Stimulated activated CD8-positive, alpha-beta memory T cell treated with anti-CD3 and anti-CD28 coated beads, Interleukin-15, amount 100 ng/mL, for 24 hours (primary cell): ENCODE measurements at regions not wholly inside any gene's neighbourhood (a gene's known extent, or its start where the extent isn't known, plus 50 kb on each side); places are given as distances from the start of the nearest gene placed in this dataset.
"Not testable (repeated sequence)": the region's sequence is repeated elsewhere in the genome, so short reads cannot be mapped to it uniquely, and the experiment has no call there.

ENCODE experiments used
- DNase-seq: peaks from one replicate; pipeline ENCODE4 v3.0.0-alpha.2; 2020; ENCODE audit warnings: low read depth

DNA sequence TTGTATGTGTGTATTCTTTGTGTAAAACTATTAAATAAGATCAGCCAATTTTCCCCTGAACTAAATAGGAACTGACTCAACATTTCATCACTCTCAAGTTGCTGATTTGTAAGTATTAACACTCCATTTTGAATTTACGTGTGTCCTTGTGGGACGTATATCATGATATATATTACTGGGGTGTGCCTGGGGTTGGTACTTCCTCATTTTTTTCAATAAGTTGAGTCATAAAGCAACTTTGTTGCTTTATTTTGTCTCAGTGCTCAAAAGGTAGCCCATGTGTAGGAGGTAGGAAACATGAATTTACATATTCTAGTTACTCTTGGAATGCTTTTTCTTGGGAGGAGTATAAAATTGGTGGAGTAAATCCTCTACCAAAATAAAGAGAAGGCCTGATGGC lies 193.9 kb upstream of the RAG2 start:
- DNase-seq: no peak

DNA sequence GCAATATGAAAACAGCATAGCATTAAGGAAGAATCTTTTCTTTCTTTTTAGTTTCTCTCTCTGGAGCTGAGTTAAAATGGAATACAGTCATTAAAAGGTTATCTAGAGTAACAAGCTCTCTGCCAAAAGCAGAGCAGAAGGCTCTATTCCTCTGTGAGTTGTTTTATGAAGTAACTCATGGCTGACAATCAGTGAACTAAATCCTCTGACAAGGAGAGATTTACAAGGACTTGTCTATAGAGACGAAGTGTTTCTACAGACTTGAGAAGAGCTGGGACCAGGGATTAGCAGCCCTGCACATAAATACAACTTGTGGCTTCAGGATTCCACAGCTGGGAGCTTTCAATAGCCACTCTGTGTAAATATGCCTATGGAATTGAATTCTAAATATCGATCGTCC lies 192.5 kb upstream of the RAG2 start:
- no peak for DNase-seq

DNA sequence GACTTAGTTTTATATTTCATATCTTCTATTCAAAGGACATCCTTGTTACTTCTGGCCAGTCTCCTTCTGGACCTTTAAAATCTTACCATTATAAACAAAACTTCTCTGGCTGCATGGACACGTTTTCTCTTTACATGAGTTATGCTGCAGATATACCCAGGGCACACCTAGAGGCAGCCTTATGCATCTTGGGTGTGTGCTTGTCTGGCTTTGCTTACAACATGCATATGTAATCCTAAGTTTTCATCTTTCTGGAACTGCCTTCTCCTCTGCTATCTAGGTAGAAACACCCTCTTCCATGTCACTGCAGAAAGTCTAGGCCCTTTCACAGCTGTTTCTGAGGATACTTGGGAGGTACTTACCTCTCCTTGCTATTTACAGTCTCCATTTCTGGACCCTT lies 185.8 kb upstream of the RAG2 start:
- no peak for DNase-seq

DNA sequence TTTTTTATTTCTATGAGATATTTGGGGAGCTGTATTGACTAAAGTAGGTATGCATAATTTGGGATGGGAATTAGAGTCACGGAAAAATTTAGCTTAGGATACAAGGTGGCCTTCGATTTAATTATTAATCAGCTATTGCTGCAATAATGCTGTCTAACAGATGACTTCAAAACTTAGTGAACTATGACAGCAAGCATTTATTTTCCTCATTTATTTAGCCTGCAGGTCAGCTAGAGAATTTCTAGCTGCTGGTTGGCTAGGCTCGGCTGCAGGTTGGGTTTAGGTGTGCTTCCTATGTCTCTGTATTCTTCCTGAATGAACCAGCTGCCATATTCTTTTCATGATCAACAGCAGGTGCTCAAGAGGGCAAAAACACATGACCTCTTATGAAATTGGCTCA lies 181.8 kb upstream of the RAG2 start:
- DNase-seq: no peak

DNA sequence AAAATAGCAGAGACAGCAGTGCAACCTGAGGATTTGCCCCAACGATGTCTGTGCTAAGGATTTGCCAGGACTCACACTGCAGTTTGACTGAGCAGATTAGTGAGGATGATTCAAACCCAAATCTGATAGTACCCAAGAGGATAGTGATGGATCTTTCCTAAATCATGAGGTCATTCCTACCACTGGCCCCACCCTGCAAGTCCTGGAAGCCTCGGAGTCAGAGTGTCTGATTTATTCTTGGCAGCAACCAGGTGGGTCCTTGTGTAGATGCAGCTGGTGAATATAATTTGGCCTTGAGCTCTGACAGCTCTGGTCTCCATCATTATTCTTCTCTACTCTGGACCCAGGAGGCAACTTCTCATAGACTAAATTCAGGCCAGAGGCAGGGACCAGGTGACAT lies 179.3 kb upstream of the RAG2 start:
- DNase-seq: no peak

DNA sequence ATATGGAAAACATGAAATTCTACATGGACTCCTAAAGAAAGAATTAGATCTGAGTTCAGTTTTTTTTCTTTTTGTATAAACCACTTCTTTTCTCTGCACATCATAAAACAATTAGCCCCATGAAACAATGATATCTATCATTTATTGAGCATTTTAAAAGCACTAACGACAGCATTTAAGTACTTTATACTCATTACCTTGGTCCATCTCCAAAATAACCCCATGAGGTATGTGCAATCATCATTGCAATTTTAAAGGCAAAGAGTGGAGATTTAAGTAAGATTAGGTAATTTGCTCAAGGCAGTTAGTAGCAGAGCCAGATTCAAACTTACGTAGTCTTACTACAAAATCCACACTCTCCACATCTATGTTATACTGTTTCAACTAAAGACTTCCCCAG lies 177.7 kb upstream of the RAG2 start:
- no peak for DNase-seq

DNA sequence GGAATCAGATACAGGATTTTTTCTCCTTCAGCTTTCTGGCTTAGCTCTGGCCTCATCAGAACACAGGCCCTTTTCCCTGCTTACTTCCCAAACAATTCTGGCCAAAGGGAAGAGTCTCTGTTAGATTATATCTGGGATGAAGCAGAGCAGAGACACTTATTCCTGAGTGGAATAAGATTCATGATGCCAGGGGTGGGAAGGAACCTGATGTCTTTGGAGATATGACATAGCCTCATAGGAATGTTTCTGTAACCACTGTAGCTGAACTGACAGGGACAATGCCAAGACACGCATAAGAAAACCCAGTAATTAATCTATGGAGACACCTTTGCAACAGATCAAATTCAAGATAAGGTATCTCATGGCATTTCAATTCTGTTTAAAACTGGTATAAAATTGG lies 177.1 kb upstream of the RAG2 start:
- no peak for DNase-seq

DNA sequence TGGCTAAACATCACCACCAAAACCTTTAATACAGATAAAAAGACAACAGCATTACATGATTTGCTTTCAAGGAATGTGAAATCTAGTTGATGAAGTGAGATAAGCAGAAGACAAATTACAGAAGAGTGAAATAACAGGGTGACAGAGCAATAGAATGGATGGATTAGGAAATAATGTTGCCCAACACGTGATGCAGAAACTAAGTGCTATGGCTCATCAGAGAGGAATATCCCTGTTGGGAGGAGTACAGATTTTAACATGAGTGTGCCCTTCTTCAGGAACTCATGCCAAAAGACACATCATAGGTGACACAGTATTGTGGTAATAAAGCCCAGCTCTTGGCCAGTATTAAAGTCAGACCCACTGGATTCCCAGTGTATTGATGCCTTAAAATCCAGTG lies 176.6 kb upstream of the RAG2 start:
- DNase-seq: no peak

DNA sequence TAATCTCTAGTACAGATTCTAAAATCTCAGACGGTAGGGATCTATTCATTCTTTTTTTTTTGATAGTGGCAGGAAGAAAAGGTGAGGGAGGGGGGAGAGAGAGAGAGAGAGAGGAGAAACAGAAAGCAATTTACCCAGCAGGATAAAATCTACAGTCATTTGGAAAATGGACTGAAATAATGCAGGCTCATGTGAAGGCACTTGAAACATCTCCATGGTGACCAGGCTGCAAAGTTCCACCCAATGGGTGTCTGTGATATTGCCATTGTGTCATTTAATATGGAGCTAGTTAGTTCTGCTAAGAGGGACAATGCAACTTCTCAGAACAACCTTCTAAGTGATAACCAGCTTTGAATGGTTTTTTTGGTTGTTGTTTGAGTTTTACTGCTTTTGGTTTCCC lies 165.2 kb upstream of the RAG2 start:
- DNase-seq: no peak

DNA sequence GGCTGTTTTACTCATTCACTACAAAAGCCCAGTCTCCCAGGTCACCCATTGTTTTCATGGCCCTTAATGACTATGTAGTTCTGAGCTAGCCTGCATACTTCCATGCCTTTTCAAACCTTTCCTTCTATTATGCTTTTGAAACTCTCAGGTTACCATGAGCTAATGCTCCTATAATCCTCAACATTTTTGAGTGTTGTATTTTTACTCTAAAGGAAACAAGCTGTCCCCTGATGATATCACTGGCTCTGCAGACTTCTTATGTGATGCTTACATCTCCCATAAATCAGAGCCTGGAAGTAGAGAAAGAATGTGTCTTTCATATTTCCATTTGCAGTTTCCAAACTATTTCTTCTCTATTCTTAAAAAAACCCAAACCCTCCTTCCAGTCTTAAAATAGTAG lies 159.0 kb upstream of the RAG2 start:
- DNase-seq: no peak

DNA sequence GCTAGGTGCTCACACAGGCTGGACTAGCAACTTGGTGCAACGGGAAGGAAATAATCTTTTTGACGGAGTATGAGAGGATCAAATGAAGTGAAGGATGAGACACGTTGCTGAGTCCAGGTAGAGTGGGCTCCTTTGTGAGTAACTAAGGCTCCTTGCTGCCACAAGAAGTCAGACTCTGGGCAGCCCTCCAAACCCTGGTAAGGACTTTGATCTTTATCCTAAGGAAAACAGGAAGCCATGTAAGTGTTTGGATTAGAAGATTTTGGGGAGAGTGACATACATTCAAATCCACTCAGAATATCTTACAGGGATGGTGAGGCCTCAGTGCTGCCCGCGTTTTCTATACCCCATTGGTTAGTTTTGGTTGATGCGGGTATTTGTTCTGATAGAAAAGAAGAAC lies 155.9 kb upstream of the RAG2 start:
- DNase-seq: no peak

DNA sequence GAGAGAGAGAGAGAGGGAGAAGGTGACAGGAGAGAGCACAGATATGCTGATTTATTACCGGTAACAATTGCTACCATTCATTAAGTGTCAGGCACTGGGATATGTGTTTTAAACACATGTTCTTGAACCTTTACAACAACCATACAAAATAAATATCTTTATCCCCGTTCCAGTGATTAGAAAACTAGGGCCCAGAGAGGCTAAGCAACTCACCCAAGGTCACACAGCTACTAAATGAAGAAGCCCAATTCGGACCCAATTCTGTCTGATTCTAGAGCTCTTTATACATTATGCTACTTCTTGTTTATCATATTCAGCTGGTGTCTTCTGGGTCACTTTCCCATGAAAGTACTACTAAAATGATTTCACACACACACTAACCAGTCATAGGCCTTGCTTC lies 154.0 kb upstream of the RAG2 start:
- DNase-seq: no peak

DNA sequence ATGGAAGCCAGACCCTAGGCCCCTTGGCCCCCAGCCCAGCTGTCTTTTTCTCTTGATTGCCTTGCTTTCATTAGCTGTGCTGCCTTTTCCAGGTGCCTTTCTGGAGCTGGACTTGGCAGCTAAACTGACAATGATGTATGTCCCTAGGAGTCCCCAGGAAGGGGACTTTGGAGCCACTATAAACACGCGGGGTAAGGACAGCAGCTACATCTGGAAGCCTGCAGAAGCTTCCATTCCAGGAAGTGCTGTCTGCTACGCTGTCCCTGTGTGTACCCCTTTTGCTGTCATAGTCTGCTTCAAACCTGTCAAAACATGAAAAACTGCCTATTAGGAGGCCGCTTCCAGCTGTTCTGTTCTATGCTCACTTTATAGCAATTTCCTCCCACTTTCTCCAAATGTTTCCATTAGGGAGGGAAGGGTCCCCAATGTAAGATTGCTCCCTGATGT lies 153.3 kb upstream of the RAG2 start:
- no peak for DNase-seq

DNA sequence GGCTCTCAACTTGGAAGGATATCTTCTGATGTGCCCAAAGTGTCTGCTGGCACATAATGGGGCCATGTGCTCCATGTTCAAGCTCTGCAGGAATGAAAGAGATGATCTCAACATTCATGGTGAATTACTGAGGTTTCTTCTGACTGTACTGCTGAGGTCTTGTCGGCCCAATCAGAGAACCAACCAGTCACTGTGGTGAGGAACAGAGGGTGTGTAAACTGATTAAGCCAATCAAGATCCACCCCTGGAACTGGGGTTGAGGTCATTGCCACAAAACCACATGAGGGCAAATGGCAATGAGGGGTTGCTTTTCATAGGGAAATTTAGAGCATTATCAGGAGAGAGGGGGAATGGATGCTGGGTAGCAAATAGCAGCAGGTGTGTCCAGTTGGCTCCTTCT lies 152.3 kb upstream of the RAG2 start:
- DNase-seq: no peak

DNA sequence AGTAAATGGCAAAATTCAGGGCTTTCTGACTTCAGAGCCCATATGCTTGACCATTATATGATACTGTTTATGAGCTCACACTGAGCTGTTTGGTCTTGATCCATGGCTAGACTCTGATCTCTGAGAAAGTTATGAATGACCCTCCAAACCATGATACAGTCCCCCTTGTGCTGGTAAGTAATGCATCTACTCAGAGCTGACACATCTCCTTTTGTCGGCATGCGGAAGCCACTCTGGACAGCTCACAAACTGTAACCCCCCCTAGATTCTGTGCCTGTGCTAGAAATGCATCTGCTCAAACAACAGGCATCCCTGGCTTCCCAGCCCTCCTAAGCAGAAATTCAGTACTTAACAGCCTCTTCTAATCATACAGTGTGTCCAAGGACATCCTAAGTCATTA lies 150.8 kb upstream of the RAG2 start:
- DNase-seq: no peak

DNA sequence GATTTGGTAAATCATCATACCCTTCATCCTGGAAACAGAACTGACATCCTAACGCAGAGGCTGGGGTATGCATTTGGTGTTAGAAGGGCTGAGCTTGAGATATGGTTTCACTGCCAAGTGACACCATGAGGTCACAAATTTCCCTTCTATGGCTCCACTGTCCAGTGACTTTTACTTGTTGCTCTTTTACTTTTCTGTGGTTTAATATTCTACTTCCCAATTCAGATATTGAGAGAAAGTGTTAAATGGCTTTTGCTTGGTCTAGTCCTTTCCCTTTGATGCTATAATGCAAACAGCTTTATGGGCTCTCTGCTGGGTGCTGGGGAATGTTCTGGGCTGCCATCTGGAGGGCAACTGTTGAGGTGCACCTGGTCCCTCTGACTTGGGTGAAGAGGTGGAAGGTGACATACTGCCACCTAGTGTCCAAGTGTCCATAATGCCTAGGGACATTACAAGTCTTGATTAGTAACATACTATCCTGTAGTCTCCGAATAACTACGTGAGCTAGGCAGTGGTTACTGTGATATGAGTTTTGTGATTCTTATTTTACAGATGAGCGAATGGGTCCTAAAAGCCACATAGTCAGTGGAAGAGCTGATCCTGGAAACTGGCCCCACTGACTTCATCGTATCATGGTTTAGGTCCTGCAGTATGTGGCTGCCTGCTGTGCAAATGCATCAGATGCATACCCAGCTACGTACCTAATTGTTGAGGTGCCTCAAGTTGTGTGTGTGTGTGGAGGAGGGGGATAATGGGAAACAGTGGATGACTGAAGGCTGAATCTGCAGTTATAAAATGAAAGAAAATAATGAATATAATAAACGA lies 149.1 kb upstream of the RAG2 start:
- DNase-seq: peak; percentile 48

DNA sequence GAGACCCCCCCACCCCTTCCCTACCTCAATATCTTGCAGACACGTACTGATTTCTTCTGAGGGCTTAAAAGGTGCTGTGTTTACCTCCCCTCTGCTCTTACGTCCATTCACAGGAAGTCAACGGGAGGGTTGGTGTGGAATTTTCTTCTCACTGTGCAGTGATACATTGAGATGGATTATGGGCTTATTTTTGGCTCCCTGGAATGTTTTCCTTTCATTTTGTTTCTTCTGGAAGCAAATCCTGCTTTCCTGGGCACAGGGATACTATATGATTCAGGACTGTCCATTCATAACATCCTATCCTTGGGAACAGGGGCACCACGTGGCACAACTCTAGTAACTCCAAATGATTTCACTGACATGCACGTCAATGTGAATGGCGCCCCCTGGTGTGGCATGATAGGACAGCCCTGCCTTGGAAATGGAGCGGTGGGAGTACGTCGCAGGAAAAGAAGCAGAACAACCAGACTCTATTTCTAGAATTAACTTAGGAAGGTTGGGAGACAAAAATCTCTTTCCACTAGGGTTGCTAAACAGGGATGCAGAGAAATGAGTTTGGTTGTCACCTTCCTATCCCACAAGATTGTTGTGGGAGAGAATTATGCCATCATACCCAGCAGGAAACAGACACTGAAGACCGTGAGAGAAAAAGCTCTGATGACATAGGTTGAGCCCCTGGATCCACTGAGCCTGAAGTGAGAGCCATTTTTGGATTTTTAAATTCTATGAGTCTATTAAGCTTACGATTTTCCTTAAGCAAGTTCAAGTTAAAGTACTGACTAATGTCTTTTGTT lies 146.5 kb upstream of the RAG2 start:
- peak; percentile 29 for DNase-seq

DNA sequence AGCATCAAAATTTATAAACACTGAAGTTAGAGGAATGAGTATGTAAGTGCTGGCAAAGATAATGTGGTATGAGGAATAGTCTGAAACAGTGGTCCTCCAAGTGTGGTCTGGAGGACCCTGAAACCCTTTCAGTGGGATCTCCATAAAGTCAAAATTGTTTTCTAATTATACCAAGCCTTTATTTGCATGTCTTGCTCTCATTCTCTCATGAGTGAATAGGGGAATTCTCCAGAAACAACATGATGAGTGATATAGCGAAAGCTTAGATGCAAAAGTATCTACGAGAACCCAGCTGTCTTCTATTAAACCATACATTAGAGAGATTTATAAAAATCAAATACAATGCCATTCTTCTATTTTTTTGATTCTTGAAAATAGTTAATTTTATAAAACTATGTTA lies 145.0 kb upstream of the RAG2 start:
- DNase-seq: no peak

DNA sequence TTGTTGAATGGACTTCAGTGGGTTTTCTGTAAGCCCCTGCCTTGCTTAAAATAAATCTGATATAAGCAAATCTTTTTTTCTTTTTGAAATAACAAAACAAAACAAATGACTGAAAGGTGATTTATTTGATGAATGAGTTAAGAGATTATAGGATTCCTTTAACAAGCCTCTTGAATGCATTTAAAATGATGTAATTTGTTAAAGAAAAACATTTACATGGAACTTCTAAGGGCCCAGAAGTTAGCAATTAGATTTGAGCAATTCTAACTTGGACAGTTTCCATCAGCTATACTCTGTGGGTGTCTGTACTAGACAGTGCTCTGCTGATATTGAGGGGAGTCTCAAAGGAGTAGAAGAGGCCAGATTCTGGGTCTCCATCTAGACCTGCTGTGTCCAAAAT lies 143.5 kb upstream of the RAG2 start:
- DNase-seq: no peak

DNA sequence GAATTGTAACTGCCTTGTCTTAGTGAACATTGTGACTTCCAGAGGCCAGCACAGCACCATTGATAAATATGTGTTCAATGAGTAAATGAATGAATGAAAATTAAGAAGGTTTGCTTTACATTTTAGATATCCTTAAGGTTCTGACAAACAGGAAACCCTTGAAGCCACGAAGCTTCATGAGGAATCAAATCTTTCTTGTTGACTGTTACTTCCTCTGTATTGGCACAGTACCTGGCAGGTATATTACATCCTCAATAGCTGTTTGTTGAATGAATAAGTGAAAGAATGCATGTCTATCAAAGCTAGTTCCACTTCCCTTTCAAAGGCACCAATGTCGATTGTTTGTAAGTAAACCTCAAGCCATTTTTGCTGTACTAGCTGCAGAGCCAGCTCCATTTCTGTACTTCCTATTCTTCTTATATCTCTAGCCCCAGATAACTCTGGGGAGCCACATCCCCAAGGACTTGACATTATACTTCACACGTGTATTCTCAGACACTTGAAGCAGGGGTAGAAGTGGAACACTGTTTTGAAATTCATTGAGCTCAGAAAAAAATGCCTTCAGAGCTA lies 140.3 kb upstream of the RAG2 start:
- DNase-seq: no peak

DNA sequence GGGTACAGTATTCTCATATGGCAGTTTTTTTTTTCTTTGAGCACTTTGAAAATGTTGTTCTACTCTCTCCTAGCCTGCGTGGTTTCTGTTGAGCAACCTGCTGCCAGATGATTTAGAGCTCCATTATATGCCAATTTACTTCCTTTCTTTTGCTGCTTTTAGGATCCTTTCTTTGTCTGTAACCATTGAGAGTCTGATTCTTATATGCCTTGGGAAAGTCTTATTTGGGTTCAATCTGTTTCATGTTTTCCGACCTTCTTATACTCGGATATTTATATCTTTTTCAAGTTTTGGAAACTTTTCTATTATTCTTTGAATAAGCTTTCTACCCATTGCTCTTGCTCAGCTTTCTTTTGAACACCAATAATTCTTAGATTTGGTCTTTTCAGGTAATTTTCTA lies 138.1 kb upstream of the RAG2 start:
- DNase-seq: no peak

DNA sequence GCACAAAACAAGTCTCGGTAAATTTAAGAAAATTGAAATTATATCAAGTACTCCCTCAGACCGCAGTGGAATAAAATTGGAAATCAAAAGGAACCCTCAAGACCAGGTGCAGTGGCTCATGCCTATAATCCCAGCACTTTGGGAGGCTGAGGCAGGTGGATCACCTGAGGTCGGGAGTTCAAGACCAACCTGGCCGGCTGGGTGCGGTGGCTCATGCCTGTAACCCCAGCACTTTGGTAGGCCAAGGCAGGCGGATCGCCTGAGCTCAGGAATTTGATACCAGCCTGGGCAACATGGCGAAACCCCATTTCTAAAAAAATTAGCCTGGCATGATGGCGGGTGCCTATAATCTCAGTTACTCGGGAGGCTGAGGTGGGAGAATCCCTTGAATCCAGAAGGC lies 135.7 kb upstream of the RAG2 start:
- not testable (repeated sequence) for DNase-seq

DNA sequence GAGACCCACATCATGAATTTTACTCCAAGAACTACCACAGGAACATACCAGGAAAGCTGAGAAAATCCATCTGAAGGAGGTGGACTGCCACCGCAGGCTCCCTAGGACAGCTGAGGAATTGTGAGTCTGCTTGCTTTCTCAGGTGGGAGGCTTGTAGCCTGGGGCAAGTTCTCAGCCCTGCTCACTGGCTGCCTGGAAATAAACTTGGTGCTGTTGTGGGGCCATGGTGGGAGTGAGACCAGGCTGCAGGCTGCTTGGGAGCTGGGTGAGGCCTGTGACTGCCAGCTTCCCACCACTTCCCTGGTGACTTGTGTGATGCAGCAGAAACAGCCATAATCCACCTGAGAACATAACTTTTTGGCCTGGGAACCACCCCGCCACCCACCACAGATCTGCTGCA lies 132.7 kb upstream of the RAG2 start:
- DNase-seq: no peak
